ENCODE measurements at regions not wholly inside any gene's neighbourhood (a gene's known extent, or its start where the extent isn't known, plus 50 kb on each side); places are given as distances from the start of the nearest gene placed in this dataset.

GRCh38 chr7:115224922-115225321, 303.0 kb downstream of the MDFIC start:
- TF ChIP-seq, protein P1, sequence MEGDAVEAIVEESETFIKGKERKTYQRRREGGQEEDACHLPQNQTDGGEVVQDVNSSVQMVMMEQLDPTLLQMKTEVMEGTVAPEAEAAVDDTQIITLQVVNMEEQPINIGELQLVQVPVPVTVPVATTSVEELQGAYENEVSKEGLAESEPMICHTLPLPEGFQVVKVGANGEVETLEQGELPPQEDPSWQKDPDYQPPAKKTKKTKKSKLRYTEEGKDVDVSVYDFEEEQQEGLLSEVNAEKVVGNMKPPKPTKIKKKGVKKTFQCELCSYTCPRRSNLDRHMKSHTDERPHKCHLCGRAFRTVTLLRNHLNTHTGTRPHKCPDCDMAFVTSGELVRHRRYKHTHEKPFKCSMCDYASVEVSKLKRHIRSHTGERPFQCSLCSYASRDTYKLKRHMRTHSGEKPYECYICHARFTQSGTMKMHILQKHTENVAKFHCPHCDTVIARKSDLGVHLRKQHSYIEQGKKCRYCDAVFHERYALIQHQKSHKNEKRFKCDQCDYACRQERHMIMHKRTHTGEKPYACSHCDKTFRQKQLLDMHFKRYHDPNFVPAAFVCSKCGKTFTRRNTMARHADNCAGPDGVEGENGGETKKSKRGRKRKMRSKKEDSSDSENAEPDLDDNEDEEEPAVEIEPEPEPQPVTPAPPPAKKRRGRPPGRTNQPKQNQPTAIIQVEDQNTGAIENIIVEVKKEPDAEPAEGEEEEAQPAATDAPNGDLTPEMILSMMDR (IDR thresholded peaks at IDR 0.05), result no peak
- no peak for TF ChIP-seq POLR2A (IDR thresholded peaks at IDR 0.05)

Data from right lobe of liver (tissue), 4 donors.